HG03342 (cell line): ENCODE measurements at regions not wholly inside any gene's neighbourhood (a gene's known extent, or its start where the extent isn't known, plus 50 kb on each side); places are given as distances from the start of the nearest gene placed in this dataset.
A peak's percentile ranks its signal among the peaks of the same experiment; 100 is the strongest.
"Not testable (repeated sequence)": the region's sequence is repeated elsewhere in the genome, so short reads cannot be mapped to it uniquely, and the experiment has no call there.

ENCODE experiments used
- ATAC-seq: cut with Tn5 transposase; IDR thresholded peaks from one replicate; pipeline ENCODE4 v1.9.1; 2021; ENCODE audit warnings: mild to moderate bottlenecking, moderate library complexity; ENCODE audit not compliant: unreplicated experiment

- no peak for ATAC-seq
Measured at GRCh38 chr1:222189218-222189617, 358.7 kb downstream of the HHIPL2 start.

GRCh38 chr1:222187566-222188332 is 360.2 kb downstream of the HHIPL2 start:
- ATAC-seq = no peak

DNA sequence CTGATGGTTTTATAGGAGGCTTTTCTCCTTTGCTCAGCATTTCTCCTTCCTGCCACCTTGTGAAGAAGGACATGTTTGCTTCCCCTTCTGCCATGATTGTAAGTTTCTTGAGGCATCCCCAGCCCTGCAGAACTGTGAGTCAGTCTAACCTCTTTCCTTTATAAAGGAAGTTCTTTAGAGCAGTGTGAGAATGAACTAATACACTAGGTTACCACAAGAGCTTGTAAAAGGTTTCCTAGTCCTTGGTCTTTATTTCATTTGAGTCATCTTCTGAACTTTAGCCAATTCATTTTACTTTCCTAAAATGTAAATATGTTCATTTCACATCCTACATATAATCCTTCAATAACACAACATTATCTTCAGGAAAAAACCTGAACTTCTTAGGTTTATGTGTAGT is 365.3 kb downstream of the HHIPL2 start:
- no peak for ATAC-seq

DNA sequence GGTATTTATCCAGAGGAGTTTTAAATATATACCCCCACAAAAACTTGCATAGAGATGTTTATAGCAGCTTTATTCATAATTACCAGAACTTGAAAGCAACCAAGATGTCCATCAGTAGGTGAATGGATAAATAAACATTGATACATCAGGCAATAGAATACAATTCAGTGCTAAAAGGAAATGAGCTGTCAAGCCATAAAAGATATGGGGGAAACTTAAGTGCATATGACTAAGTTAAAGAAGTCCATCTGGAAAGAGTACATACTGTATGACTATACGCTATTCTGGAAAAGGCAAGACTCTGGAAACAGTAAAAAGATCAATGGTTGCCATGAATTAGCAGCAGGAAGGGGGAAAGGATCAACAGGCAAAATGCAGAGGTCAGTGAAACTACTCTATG is 366.7 kb downstream of the HHIPL2 start:
- ATAC-seq = no peak

- ATAC-seq = not testable (repeated sequence)
Measured at GRCh38 chr1:222177496-222177895, 370.4 kb downstream of the HHIPL2 start.

DNA sequence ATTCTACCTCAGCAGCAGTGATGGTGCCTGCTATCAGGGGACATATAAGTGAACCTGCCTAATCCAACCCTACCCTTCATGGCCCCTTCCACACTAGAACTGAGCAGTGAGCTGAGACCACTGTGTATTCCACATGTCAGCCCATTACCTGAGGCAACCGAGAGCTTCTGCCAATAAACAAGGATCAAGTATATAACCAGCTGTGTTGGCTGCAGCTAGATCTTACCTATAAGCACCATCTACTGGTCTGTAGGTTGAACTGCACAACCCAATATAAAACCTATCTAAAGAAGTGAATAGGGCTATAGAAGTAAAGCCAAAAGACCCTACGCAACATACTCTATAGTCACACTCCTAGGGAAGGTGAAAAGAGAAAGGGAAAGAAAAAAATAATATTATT is 376.9 kb downstream of the HHIPL2 start:
- ATAC-seq = peak; percentile 73

- ATAC-seq = no peak
Measured at GRCh38 chr1:222168621-222169020, 379.3 kb downstream of the HHIPL2 start.

GRCh38 chr1:222167896-222168295 is 380.0 kb downstream of the HHIPL2 start:
- ATAC-seq = no peak

GRCh38 chr1:222167111-222167510 is 380.8 kb downstream of the HHIPL2 start:
- peak; percentile 52 for ATAC-seq

DNA sequence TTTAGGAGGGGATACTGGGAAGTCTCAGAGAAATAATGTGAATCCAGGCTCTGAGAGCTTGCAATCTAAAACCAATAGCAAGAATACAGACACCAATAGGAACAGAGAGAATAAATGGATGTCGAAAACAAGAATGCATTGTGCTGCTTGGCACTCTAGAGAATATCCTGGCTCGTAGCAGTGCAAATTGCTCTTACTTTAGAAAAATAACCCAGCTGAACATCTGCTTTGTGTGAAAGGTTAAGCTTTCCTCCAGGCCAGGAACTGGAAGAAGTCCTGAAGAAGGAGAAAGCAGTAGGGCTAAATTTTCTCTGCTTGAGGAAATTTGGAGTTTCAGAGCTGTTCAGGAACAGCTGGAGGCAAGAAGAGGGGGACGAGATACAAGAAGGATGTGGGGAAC is 382.3 kb downstream of the HHIPL2 start:
- no peak for ATAC-seq

GRCh38 chr1:222163895-222164294 is 384.0 kb downstream of the HHIPL2 start:
- no peak for ATAC-seq

DNA sequence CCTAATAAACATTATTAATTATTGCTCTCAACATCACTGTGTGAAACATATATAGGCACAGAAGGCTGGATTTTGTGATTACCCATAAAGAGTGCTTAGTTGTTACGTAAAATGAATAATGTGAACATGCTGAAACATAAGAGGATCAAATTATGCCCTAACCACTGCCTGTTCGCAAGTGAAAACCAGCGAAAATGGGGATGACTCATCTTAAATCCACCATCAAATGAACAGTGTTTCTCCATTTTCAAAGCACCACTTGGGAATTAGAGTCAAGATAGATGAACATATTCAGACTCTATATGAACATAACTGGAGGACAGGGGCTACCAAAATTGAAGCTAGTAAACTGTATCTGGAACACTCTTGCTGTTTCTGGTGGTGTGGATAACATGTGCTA is 386.2 kb downstream of the HHIPL2 start:
- ATAC-seq = no peak

DNA sequence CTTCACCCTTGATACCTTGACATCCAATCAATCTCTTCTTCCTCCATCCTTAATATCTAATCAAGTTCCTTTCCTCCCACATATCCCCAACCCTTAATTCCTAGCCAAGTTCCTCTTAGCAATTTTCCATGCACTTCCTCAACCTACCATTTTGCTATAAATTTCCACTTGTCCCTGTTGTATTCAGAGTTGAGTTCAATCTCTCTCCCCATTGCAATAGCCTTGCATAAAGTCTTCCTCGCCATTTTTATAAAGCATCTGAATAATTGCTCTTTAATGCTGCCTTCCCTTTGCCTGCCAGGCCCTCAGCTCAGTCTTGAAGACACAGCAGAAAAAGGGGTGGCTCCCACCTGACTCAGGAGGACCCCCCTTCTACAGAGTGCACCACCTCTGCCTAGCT is 390.3 kb downstream of the HHIPL2 start:
- ATAC-seq = no peak

GRCh38 chr1:222140206-222140605 is 398.3 kb upstream of the DUSP10 start:
- ATAC-seq = no peak

DNA sequence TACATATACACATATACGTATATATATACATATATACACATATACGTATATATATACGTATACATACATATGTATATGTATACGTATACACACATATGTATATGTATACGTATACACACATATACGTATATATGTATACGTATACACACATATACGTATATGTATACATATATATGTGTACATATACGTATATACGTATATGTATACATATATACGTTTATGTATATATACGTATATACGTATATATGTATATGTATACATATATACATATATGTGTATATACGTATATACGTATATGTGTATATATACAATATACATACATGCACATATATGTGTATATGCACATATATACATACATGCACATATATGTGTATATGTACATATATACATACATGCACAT is 396.2 kb upstream of the DUSP10 start:
- no peak for ATAC-seq

DNA sequence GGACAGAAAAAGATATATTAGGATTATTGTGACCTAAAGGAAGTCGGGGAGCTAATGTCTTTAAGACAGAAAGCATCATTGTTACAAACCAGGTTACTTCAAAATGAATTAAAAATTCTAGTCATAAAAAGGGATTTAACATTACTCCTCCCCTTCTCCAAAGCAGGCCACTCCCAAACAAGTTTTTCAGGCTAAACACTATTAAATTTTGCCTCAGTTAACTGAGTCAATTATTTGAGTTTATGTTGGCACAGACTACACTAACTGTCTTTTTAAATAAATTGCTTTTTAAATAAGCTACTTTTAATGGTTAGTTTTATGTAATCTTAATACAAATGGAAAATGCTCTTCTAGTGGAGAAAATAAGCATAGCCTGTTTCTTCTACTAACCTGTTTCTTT is 395.0 kb upstream of the DUSP10 start:
- no peak for ATAC-seq

DNA sequence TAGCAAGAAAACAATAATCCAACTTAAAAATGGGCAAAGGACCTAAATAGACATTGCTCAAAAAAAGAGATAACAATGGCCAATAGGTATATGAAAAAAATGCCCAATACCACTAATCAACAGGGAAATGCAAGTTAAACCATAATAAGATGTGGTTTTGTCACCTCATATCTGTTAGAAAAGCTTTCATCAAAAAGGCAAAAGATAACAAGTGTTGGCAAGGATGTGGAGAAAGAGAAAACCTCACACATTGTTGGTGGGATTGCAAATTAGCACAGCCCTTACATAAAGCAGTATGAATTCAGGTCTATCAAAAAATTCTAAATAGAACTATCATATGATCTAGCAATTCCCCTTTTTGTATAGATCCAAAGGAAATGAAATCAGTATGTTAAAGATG is 387.2 kb upstream of the DUSP10 start:
- ATAC-seq = no peak

DNA sequence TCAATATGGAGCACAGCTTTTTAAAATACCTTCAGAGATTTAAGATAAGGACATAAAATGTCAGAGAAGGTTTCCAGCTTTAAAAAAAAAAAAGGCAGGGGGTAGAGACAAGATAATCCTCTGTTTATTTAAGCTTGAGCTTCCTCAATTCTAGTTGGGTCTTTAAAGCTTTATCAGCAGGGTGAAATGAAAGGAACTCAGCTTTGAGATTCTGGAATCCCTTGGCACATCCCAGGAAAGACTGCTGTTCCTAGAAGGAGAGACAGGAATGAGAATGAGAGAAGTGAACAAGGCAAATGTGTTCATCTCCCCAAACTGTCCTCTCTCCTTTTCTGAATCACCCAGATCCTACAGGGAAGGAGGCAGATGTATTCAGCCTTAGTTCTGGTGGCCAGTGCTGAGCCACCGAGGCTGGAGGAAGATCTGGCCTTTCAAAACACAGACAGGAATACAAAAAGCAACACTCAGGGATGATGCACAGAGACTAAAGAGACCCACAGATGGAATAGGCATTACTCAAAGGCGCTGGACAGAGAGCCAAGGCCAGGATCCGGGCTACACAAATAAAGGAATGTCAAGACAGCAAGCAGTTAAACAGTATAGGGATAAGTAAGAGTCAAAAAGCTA is 385.8 kb upstream of the DUSP10 start:
- no peak for ATAC-seq

DNA sequence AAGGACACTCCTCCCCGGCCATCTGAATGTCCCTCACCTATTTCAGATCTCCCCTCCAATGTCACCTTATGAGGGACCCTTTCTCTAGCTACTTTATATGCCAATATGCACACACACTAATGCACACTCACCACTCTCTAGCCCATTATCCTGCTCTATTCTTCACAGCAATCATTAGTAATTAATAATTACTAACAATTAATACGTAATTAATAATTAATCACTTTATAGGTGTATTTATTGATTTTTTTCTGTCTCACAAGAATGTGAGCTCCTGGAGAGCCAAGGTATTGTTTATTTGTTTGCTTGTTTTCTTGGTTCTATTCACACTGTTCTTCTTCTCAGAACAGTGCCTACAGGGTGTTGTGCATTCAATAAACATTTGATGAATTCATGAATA is 385.2 kb upstream of the DUSP10 start:
- no peak for ATAC-seq

DNA sequence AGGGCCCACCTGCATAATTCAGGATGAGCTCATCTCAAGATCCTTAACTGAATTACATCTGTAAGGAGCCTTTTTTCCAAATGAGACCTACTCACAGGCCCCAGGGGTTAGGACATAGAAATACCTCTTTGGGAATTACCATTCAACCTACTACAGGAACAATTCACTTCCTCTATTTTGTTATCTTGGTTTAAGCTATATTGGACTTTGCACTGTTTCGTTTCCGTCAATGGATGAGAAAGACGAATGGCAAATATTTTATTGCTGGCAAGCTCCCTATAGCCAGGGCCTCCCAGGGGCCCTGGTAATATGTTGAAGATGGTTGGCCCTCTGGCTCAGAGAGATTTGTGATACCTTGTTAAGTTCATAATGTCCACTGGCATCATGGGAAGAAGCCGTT is 384.2 kb upstream of the DUSP10 start:
- ATAC-seq = no peak

DNA sequence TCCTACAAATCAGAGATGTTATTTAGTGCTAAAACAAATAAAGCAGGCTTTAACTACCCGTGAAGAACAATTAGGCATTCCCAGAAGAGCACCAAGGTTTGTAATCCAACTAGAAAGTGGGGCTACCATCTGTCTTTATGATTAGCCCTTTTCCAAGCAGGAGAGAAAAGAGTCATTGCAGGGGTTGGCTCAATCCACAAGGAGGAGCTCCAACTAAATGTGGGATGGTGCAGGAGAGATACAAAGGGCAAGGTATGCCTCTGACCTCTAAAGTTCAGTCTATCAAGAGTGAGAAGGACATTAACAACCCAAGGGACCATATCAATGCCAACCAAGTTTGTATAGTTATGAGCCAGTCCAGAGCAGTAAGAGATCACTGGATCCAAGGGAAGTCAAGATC is 382.7 kb upstream of the DUSP10 start:
- no peak for ATAC-seq

GRCh38 chr1:222123111-222123510 is 381.2 kb upstream of the DUSP10 start:
- no peak for ATAC-seq

DNA sequence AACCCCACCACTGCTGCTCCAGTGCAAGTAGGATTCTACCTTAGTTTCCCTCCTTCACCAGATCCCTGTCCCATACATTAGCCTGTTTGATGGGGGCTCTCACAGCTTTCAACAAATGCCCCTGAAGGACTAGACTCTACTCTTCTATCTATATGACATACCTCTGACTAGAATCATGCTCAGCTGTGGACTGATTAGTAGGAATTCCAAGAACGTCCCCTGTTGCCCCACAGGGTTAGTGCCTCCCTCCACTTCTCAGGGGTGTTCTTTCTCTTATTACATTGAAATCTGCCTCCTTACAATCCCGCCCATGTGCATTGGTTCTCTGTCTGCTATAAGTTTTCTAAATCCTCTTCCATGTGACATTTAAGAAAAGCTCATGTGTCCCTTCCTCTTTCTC is 375.9 kb upstream of the DUSP10 start:
- no peak for ATAC-seq
